ENCODE measurements at regions not wholly inside any gene's neighbourhood (a gene's known extent, or its start where the extent isn't known, plus 50 kb on each side); places are given as distances from the start of the nearest gene placed in this dataset.
A peak's percentile ranks its signal among the peaks of the same experiment; 100 is the strongest.

DNA sequence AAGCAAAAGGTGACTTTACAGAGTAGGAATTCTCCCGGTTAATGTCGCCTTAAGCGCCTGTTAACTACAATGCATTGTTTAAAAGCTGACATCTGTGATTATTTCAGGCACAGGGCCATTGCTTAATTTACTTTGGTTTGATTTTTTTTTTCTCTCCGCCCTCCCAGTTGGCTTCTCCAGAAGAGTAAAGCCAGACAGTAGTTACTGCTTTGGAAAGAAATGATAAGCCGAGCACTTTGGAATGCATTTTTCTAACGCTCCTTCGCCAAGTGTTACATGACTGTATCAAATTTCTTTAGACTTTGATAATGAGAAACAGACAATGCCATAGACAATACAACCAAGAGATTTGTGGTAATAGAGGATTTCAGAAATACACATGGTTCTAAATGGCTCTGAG is 383.0 kb upstream of the TENM3 start:
- H3K4me3 ChIP-seq (ENCODE audit: low read depth, low read length), result no peak overlapping the region
- TF ChIP-seq, protein P1, sequence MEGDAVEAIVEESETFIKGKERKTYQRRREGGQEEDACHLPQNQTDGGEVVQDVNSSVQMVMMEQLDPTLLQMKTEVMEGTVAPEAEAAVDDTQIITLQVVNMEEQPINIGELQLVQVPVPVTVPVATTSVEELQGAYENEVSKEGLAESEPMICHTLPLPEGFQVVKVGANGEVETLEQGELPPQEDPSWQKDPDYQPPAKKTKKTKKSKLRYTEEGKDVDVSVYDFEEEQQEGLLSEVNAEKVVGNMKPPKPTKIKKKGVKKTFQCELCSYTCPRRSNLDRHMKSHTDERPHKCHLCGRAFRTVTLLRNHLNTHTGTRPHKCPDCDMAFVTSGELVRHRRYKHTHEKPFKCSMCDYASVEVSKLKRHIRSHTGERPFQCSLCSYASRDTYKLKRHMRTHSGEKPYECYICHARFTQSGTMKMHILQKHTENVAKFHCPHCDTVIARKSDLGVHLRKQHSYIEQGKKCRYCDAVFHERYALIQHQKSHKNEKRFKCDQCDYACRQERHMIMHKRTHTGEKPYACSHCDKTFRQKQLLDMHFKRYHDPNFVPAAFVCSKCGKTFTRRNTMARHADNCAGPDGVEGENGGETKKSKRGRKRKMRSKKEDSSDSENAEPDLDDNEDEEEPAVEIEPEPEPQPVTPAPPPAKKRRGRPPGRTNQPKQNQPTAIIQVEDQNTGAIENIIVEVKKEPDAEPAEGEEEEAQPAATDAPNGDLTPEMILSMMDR (IDR thresholded peaks at IDR 0.05; ENCODE audit: insufficient read depth, low read depth, low read length), result no peak
- peak; percentile 29 for DNase-seq (ENCODE audit: low read depth)

DNA sequence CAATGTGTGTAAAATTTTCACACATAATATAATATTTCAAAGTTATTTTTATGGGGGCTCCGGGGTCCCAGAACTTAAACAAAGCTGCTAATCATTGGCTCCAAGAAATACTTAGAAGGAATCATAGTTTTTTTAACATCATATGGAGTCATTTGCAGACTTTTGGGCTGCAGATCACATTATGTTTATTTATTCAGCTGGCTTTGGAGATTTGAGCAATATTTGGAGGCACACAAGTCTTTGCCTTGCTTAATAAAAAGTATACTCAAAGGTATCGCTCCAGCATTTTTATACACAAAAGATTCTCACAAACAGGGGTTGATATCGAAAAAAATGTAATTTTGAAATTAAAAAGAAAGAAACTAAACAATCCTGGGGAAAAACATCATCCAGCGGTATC is 382.5 kb upstream of the TENM3 start:
- H3K4me3 ChIP-seq (ENCODE audit: low read depth, low read length), result no peak overlapping the region
- TF ChIP-seq, protein P1 (IDR thresholded peaks at IDR 0.05; ENCODE audit: insufficient read depth, low read depth, low read length), result no peak
- DNase-seq (ENCODE audit: low read depth), result no peak

DNA sequence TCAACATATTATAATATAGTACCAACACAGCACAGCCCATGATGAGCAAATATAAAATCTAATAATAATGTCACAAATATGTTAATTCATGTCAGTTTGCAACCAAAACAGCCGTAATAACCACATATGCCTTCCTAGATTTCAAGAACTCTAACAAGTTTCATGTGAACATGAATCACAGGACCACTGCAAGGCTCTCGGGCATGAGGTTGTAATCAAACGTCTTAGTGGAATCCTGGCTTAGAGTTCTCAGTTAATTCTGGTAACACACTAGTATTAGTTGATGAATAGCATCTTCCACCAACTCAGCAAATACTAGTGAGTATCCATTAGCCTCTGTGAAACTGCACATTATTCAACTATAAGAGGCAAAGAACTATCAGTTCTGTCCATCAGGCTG is 379.3 kb upstream of the TENM3 start:
- no peak overlapping the region for H3K4me3 ChIP-seq (ENCODE audit: low read depth, low read length)
- TF ChIP-seq, protein P1 (IDR thresholded peaks at IDR 0.05; ENCODE audit: insufficient read depth, low read depth, low read length), result no peak
- no peak for DNase-seq (ENCODE audit: low read depth)

DNA sequence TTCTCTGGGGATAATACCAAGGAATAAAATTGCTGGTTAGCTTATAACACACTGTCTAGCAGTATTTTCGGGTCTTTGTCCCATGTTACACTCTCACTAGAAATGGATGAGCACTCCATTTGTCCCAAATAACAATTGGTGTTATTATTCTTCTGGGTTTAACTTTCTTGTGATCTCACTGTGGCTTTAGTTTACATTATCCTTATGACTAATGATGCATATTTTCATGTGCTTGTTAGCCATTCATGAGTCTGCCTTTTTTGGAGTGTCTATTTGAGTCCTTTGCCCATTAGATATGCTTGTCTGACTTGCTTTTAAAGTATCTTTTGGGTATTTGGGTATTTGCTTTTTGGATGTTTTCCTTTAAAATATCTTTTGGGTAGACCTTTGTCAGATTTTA is 372.9 kb upstream of the TENM3 start:
- DNase-seq (ENCODE audit: low read depth), result no peak
- TF ChIP-seq, protein P1 (IDR thresholded peaks at IDR 0.05; ENCODE audit: insufficient read depth, low read depth, low read length), result no peak
- no peak overlapping the region for H3K4me3 ChIP-seq (ENCODE audit: low read depth, low read length)

DNA sequence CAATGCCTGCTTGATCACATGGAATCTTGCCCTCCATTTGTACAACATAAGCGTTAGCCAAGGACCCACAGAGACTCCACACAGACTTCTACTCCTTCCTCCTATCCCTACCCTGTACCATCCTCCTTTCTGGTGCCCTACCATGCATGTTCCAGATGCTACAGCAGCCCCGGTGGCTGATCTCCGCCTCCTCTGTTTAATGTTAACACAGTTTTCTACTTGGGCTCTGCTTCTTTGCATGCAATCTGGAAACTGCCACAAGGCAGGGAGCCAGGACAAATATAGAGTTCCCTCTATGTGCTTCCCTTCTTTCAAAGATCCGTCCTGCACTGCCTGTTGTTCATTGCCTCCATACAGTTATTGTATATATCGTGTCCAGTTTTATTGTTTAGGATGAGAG is 368.6 kb upstream of the TENM3 start:
- no peak for DNase-seq (ENCODE audit: low read depth)
- TF ChIP-seq, protein P1 (IDR thresholded peaks at IDR 0.05; ENCODE audit: insufficient read depth, low read depth, low read length), result no peak
- no peak overlapping the region for H3K4me3 ChIP-seq (ENCODE audit: low read depth, low read length)

DNA sequence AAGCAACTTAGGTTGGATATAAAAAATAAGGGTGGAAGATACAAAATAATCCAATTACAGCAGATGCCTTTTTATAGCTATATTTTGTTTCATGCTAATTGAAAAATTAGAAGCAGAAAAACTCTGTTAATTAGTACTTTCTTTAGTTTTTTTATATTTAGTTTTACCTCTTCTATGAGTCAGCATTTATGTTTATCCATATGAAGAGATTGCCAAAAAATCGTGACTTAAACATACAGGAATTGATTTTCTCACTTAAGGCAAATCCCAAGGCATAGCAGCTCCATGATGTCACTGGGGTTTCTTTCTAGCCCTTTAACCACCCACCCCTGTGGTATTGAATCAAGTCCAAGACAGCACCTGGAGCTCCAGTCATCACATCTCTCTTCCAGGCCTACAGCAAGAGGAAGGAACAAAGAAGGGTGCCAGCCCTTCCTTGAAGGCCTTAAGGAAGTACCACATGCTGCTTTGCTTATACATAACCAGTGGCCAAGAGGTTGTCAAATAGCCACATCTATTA is 365.8 kb upstream of the TENM3 start:
- TF ChIP-seq, protein P1 (IDR thresholded peaks at IDR 0.05; ENCODE audit: insufficient read depth, low read depth, low read length), result no peak
- no peak for DNase-seq (ENCODE audit: low read depth)

DNA sequence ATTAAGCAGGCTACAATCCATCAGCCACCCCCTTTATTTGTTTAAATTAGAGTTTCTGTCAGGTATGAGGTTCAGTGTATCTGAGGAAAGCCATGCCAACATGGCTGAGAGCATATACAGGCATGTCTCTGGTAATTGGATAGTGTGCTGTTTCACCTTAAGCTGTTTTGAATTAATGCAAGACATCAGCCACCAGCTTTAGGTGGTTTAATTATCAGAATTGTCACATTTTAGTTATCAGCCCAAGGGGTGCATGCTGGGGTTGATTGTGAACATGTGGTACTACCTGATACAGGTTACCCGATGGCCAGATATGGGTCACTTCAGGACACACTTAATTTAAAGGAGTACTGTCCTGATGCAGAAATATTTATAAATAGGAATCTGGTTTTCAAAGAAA is 353.2 kb upstream of the TENM3 start:
- TF ChIP-seq, protein P1 (IDR thresholded peaks at IDR 0.05; ENCODE audit: insufficient read depth, low read depth, low read length), result no peak
- DNase-seq (ENCODE audit: low read depth), result no peak
- no peak overlapping the region for H3K4me3 ChIP-seq (ENCODE audit: low read depth, low read length)

More for the DNA sequence above, 365.8 kb upstream of the TENM3 start:
- no peak overlapping the region for H3K4me3 ChIP-seq (ENCODE audit: low read depth, low read length)
